HG02571 (cell line): ENCODE measurements at regions not wholly inside any gene's neighbourhood (a gene's known extent, or its start where the extent isn't known, plus 50 kb on each side); places are given as distances from the start of the nearest gene placed in this dataset.
A peak's percentile ranks its signal among the peaks of the same experiment; 100 is the strongest.

Source experiments
- ATAC-seq: cut with Tn5 transposase; IDR thresholded peaks from one replicate; pipeline ENCODE4 v1.9.1; 2021; ENCODE audit warnings: mild to moderate bottlenecking, moderate library complexity; ENCODE audit not compliant: unreplicated experiment

GRCh38 chr1:59136541-59137275 is 160.2 kb upstream of the FGGY start:
- no peak for ATAC-seq

- ATAC-seq, result no peak
These were observed 159.6 kb upstream of the FGGY start for GRCh38 chr1:59137276-59137615.

- ATAC-seq, result no peak
These were observed 158.9 kb upstream of the FGGY start for GRCh38 chr1:59137968-59138367.

GRCh38 chr1:59138402-59138801 is 158.5 kb upstream of the FGGY start:
- no peak for ATAC-seq

GRCh38 chr1:59139396-59139795 is 157.5 kb upstream of the FGGY start:
- no peak for ATAC-seq

GRCh38 chr1:59141267-59141863 is 155.5 kb upstream of the FGGY start:
- ATAC-seq, result no peak

- no peak for ATAC-seq
These were observed 154.4 kb upstream of the FGGY start for GRCh38 chr1:59142311-59143132.

GRCh38 chr1:59143133-59143487 is 153.8 kb upstream of the FGGY start:
- no peak for ATAC-seq

- no peak for ATAC-seq
These were observed 153.1 kb upstream of the FGGY start for GRCh38 chr1:59143811-59144210.

GRCh38 chr1:59144959-59145358 is 151.9 kb upstream of the FGGY start:
- no peak for ATAC-seq

GRCh38 chr1:59146056-59146455 is 150.8 kb upstream of the FGGY start:
- ATAC-seq, result no peak

- ATAC-seq, result peak; percentile 59
These were observed 150.1 kb upstream of the FGGY start for GRCh38 chr1:59146651-59147358.

GRCh38 chr1:59149435-59149834 is 147.5 kb upstream of the FGGY start:
- no peak for ATAC-seq

- ATAC-seq, result no peak
These were observed 146.1 kb upstream of the FGGY start for GRCh38 chr1:59150577-59151386.

GRCh38 chr1:59151387-59151761 is 145.5 kb upstream of the FGGY start:
- no peak for ATAC-seq

GRCh38 chr1:59151860-59152259 is 145.0 kb upstream of the FGGY start:
- ATAC-seq, result no peak

GRCh38 chr1:59152511-59152910 is 144.4 kb upstream of the FGGY start:
- no peak for ATAC-seq

- ATAC-seq, result no peak
These were observed 142.5 kb upstream of the FGGY start for GRCh38 chr1:59154401-59154800.

- ATAC-seq, result no peak
These were observed 141.5 kb upstream of the FGGY start for GRCh38 chr1:59155351-59155750.

GRCh38 chr1:59156051-59156450 is 140.8 kb upstream of the FGGY start:
- no peak for ATAC-seq
